HG03196 (cell line): ENCODE measurements at regions not wholly inside any gene's neighbourhood (a gene's known extent, or its start where the extent isn't known, plus 50 kb on each side); places are given as distances from the start of the nearest gene placed in this dataset.

Source experiments
- ATAC-seq: cut with Tn5 transposase; IDR thresholded peaks from one replicate; pipeline ENCODE4 v1.9.1; 2021; ENCODE audit not compliant: unreplicated experiment

- no peak for ATAC-seq
Measured at GRCh38 chr6:84528201-84528600, 236.2 kb downstream of the TBX18 start.

- ATAC-seq: no peak
Measured at GRCh38 chr6:84526631-84527030, 237.8 kb downstream of the TBX18 start.

GRCh38 chr6:84525907-84526306, 238.5 kb downstream of the TBX18 start:
- ATAC-seq: no peak

GRCh38 chr6:84524636-84525035, 239.8 kb downstream of the TBX18 start:
- ATAC-seq: no peak

GRCh38 chr6:84522135-84522549, 242.3 kb downstream of the TBX18 start:
- no peak for ATAC-seq

- ATAC-seq: no peak
Measured at GRCh38 chr6:84521511-84521910, 242.9 kb downstream of the TBX18 start.

- no peak for ATAC-seq
Measured at GRCh38 chr6:84517741-84518530, 246.5 kb downstream of the TBX18 start.

- ATAC-seq: no peak
Measured at GRCh38 chr6:84516154-84516553, 248.2 kb downstream of the TBX18 start.

GRCh38 chr6:84515067-84515466, 249.3 kb downstream of the TBX18 start:
- no peak for ATAC-seq

- no peak for ATAC-seq
Measured at GRCh38 chr6:84514089-84514971, 250.1 kb downstream of the TBX18 start.

- ATAC-seq: no peak
Measured at GRCh38 chr6:84512391-84512790, 252.0 kb downstream of the TBX18 start.

- no peak for ATAC-seq
Measured at GRCh38 chr6:84511929-84512328, 252.5 kb downstream of the TBX18 start.

- no peak for ATAC-seq
Measured at GRCh38 chr6:84508981-84509380, 255.4 kb downstream of the TBX18 start.

GRCh38 chr6:84508334-84508733, 256.1 kb downstream of the TBX18 start:
- ATAC-seq: no peak

- ATAC-seq: no peak
Measured at GRCh38 chr6:84504025-84504424, 260.4 kb downstream of the TBX18 start.

- no peak for ATAC-seq
Measured at GRCh38 chr6:84501315-84501714, 263.1 kb downstream of the TBX18 start.

GRCh38 chr6:84500726-84501125, 263.7 kb downstream of the TBX18 start:
- no peak for ATAC-seq

GRCh38 chr6:84498905-84499304, 265.5 kb downstream of the TBX18 start:
- ATAC-seq: no peak

GRCh38 chr6:84492241-84493165, 265.1 kb upstream of the CEP162 start:
- no peak for ATAC-seq

GRCh38 chr6:84489598-84489997, 262.2 kb upstream of the CEP162 start:
- ATAC-seq: no peak

GRCh38 chr6:84486526-84486925, 259.1 kb upstream of the CEP162 start:
- no peak for ATAC-seq
